ENCODE measurements at regions not wholly inside any gene's neighbourhood (a gene's known extent, or its start where the extent isn't known, plus 50 kb on each side); places are given as distances from the start of the nearest gene placed in this dataset.
"Not testable (repeated sequence)": the region's sequence is repeated elsewhere in the genome, so short reads cannot be mapped to it uniquely, and the experiment has no call there.

DNA sequence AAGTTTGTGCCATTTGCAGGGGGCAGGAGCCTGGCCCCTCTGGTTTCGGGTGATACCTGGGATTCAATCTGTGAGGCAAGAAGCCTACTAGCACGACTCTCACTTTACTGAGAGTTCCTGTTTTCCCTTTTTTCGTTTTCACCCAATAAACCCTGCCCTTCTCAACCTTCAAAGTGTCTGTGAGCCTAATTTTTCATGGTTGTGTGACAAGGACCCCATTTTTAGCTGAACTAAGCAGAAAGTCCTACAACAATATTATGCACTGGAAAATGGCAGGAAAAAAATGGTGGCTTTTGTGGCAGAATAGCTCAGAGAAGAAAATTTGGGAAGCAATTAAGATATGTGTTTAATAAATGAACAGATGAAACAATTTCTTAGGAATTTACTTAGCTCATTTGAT lies 432.1 kb downstream of the C12orf50 start:
- DNase-seq (ENCODE audit: low read depth) = no peak
- TF ChIP-seq, protein P1, sequence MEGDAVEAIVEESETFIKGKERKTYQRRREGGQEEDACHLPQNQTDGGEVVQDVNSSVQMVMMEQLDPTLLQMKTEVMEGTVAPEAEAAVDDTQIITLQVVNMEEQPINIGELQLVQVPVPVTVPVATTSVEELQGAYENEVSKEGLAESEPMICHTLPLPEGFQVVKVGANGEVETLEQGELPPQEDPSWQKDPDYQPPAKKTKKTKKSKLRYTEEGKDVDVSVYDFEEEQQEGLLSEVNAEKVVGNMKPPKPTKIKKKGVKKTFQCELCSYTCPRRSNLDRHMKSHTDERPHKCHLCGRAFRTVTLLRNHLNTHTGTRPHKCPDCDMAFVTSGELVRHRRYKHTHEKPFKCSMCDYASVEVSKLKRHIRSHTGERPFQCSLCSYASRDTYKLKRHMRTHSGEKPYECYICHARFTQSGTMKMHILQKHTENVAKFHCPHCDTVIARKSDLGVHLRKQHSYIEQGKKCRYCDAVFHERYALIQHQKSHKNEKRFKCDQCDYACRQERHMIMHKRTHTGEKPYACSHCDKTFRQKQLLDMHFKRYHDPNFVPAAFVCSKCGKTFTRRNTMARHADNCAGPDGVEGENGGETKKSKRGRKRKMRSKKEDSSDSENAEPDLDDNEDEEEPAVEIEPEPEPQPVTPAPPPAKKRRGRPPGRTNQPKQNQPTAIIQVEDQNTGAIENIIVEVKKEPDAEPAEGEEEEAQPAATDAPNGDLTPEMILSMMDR (conservative IDR thresholded peaks at IDR 0.05; ENCODE audit: low read length) = no peak
- H3K4me3 ChIP-seq (ENCODE audit: low read length) = no peak overlapping the region

DNA sequence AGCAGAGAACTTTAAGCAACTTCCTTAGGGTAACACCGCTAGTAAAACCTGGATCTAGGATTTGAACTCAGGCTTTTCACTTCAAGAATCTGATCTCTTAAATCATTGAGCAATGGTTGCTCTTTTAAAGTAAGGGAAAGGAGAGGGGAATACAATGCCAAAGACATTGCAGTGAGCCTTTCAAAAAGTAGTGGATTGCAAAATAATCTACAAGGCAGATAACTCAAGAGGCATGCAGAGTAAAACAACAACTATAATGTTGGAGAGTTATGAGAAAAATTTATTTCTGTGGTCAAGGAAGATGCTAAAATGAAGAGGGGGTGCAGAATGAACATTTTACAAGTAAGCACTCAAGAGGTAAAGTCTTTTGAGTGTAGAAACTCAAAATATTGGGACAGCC lies 432.6 kb downstream of the C12orf50 start:
- TF ChIP-seq, protein P1 (conservative IDR thresholded peaks at IDR 0.05; ENCODE audit: low read length) = no peak

GRCh38 chr12:87596134-87596533 lies 433.1 kb downstream of the C12orf50 start:
- TF ChIP-seq, protein P1 (conservative IDR thresholded peaks at IDR 0.05; ENCODE audit: low read length) = no peak
- H3K4me3 ChIP-seq (ENCODE audit: low read length) = no peak overlapping the region
- DNase-seq (ENCODE audit: low read depth) = no peak

More for the DNA sequence above, 432.6 kb downstream of the C12orf50 start:
- H3K4me3 ChIP-seq (ENCODE audit: low read length) = no peak overlapping the region
- no peak for DNase-seq (ENCODE audit: low read depth)

- DNase-seq (ENCODE audit: low read depth) = no peak
These were observed 443.2 kb downstream of the C12orf50 start for GRCh38 chr12:87585882-87586557.

GRCh38 chr12:87579091-87579490 lies 450.1 kb downstream of the C12orf50 start:
- DNase-seq (ENCODE audit: low read depth) = not testable (repeated sequence)

More at GRCh38 chr12:87585882-87586557, 443.2 kb downstream of the C12orf50 start:
- TF ChIP-seq, protein P1 (conservative IDR thresholded peaks at IDR 0.05; ENCODE audit: low read length) = no peak
- H3K4me3 ChIP-seq (ENCODE audit: low read length) = no peak overlapping the region

DNA sequence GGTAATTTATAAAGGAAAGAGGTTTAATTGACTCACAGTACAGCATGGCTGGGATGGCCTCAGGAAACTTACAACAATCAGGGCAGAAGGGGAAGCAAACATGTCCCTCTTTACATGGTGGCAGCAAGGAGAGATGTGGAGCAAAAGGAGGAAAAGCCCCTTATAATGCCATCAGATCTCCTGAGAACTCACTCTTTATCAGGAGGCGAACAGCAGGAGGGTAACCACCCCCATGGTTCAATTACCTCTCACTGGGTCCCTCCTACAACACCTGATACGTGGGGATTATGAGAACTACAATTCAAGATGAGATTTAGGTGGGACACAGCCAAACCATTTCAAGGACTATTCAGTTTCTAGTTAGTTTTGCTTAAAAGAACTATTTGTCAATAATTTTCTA lies 453.3 kb downstream of the C12orf50 start:
- TF ChIP-seq, protein P1 (conservative IDR thresholded peaks at IDR 0.05; ENCODE audit: low read length) = no peak
- no peak for DNase-seq (ENCODE audit: low read depth)
- H3K4me3 ChIP-seq (ENCODE audit: low read length) = no peak overlapping the region

More at GRCh38 chr12:87579091-87579490, 450.1 kb downstream of the C12orf50 start:
- not testable (repeated sequence) for H3K4me3 ChIP-seq (ENCODE audit: low read length)

DNA sequence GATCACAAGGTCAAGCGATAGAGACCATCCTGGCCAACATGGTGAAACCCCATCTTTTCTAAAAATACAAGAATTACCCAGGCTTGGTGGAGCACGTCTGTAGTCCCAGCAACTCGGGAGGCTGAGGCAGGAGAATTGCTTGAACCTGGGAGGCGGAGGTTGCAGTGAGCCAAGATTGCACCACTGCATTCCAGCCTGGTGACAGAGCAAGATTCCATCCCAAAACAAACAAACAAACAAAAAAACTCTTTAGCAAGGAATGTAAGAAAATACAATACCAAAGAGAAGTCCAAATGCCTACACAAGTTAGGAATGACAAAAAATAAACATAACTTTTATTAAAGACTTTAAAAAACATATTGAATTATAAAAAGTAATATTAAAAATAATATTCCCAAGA lies 462.3 kb downstream of the C12orf50 start:
- DNase-seq (ENCODE audit: low read depth) = not testable (repeated sequence)

GRCh38 chr12:87556985-87557384 lies 472.2 kb downstream of the C12orf50 start:
- H3K4me3 ChIP-seq (ENCODE audit: low read length) = no peak overlapping the region
- DNase-seq (ENCODE audit: low read depth) = no peak
- TF ChIP-seq, protein P1 (conservative IDR thresholded peaks at IDR 0.05; ENCODE audit: low read length) = no peak

More for the DNA sequence above, 462.3 kb downstream of the C12orf50 start:
- not testable (repeated sequence) for H3K4me3 ChIP-seq (ENCODE audit: low read length)

GRCh38 chr12:87531213-87531612 lies 498.0 kb downstream of the C12orf50 start:
- DNase-seq (ENCODE audit: low read depth); H3K4me3 ChIP-seq (ENCODE audit: low read length): not testable (repeated sequence)

All from AG10803 (cell line).